ENCODE measurements at regions not wholly inside any gene's neighbourhood (a gene's known extent, or its start where the extent isn't known, plus 50 kb on each side); places are given as distances from the start of the nearest gene placed in this dataset.
A peak's percentile ranks its signal among the peaks of the same experiment; 100 is the strongest.

- H3K9me3 ChIP-seq (ENCODE audit: control insufficient read depth in 5 of 5, low read length in 5 of 5) = peaks cover 0 to 10% (median 4%) of the 10 kb centered on the region in 5 donors
Observed at GRCh38 chrX:10902001-10902400, 209.1 kb upstream of the HCCS start.

GRCh38 chrX:10903523-10903922 is 207.6 kb upstream of the HCCS start:
- Histone ChIP-seq H3K27me3 (ENCODE audit: control insufficient read depth in 5 of 5, insufficient read depth in 4 of 5, low read length in 5 of 5) (no peaks in the 10 kb centered on the region), H3K27ac (ENCODE audit: low read depth, low read length) (no peak overlapping the region), H3K9me3 (ENCODE audit: control insufficient read depth in 5 of 5, low read length in 5 of 5) (peaks cover 0 to 8% (median 4%) of the 10 kb centered on the region in 5 donors), H3K4me3 (ENCODE audit: low read depth in 1 of 5, low read length in 5 of 5) (no peak overlapping the region), H3K4me1 (ENCODE audit: control insufficient read depth in 5 of 5, insufficient read depth in 5 of 5, low read length in 5 of 5) (peaks cover 0 to 4% (median 0%) of the 10 kb centered on the region in 5 donors), H3K9ac (ENCODE audit: low read length in 5 of 5) (no peak overlapping the region), H3K36me3 (ENCODE audit: control insufficient read depth in 5 of 5, insufficient read depth in 5 of 5, low read length in 5 of 5) (no peaks in the 10 kb centered on the region)

More at GRCh38 chrX:10902001-10902400, 209.1 kb upstream of the HCCS start:
- Histone ChIP-seq H3K9ac (ENCODE audit: low read length in 5 of 5) (no peak overlapping the region), H3K36me3 (ENCODE audit: control insufficient read depth in 5 of 5, insufficient read depth in 5 of 5, low read length in 5 of 5) (no peaks in the 10 kb centered on the region), H3K4me3 (ENCODE audit: low read depth in 1 of 5, low read length in 5 of 5) (no peak overlapping the region), H3K27ac (ENCODE audit: low read depth, low read length) (no peak overlapping the region), H3K4me1 (ENCODE audit: control insufficient read depth in 5 of 5, insufficient read depth in 5 of 5, low read length in 5 of 5) (peaks cover 0 to 4% (median 0%) of the 10 kb centered on the region in 5 donors), H3K27me3 (ENCODE audit: control insufficient read depth in 5 of 5, insufficient read depth in 4 of 5, low read length in 5 of 5) (peaks cover 0 to 3% (median 0%) of the 10 kb centered on the region in 5 donors)

GRCh38 chrX:10904220-10904619 is 206.9 kb upstream of the HCCS start:
- H3K9ac ChIP-seq (ENCODE audit: low read length in 5 of 5) = no peak overlapping the region
- H3K9me3 ChIP-seq (ENCODE audit: control insufficient read depth in 5 of 5, low read length in 5 of 5) = peaks cover 0 to 8% (median 4%) of the 10 kb centered on the region in 5 donors
- H3K27me3 ChIP-seq (ENCODE audit: control insufficient read depth in 5 of 5, insufficient read depth in 4 of 5, low read length in 5 of 5) = no peaks in the 10 kb centered on the region
- H3K36me3 ChIP-seq (ENCODE audit: control insufficient read depth in 5 of 5, insufficient read depth in 5 of 5, low read length in 5 of 5) = no peaks in the 10 kb centered on the region
- peaks cover 0 to 4% (median 0%) of the 10 kb centered on the region in 5 donors for H3K4me1 ChIP-seq (ENCODE audit: control insufficient read depth in 5 of 5, insufficient read depth in 5 of 5, low read length in 5 of 5)
- no peak overlapping the region for H3K4me3 ChIP-seq (ENCODE audit: low read depth in 1 of 5, low read length in 5 of 5)
- H3K27ac ChIP-seq (ENCODE audit: low read depth, low read length) = no peak overlapping the region

GRCh38 chrX:10906866-10907265 is 204.3 kb upstream of the HCCS start:
- peaks cover 0 to 8% (median 4%) of the 10 kb centered on the region in 5 donors for H3K9me3 ChIP-seq (ENCODE audit: control insufficient read depth in 5 of 5, low read length in 5 of 5)
- H3K4me3 ChIP-seq (ENCODE audit: low read depth in 1 of 5, low read length in 5 of 5) = no peak overlapping the region
- no peaks in the 10 kb centered on the region for H3K36me3 ChIP-seq (ENCODE audit: control insufficient read depth in 5 of 5, insufficient read depth in 5 of 5, low read length in 5 of 5)
- H3K4me1 ChIP-seq (ENCODE audit: control insufficient read depth in 5 of 5, insufficient read depth in 5 of 5, low read length in 5 of 5) = peaks cover 0 to 4% (median 0%) of the 10 kb centered on the region in 5 donors
- no peak overlapping the region for H3K27ac ChIP-seq (ENCODE audit: low read depth, low read length)
- H3K27me3 ChIP-seq (ENCODE audit: control insufficient read depth in 5 of 5, insufficient read depth in 4 of 5, low read length in 5 of 5) = no peaks in the 10 kb centered on the region
- no peak overlapping the region for H3K9ac ChIP-seq (ENCODE audit: low read length in 5 of 5)

- Histone ChIP-seq H3K4me3 (ENCODE audit: low read depth in 1 of 5, low read length in 5 of 5) (no peak overlapping the region), H3K27ac (ENCODE audit: low read depth, low read length) (peak overlapping the region; percentile 58), H3K4me1 (ENCODE audit: control insufficient read depth in 5 of 5, insufficient read depth in 5 of 5, low read length in 5 of 5) (peaks cover 0 to 6% (median 0%) of the 10 kb centered on the region in 5 donors), H3K9me3 (ENCODE audit: control insufficient read depth in 5 of 5, low read length in 5 of 5) (no peaks in the 10 kb centered on the region), H3K9ac (ENCODE audit: low read length in 5 of 5) (no peak overlapping the region), H3K36me3 (ENCODE audit: control insufficient read depth in 5 of 5, insufficient read depth in 5 of 5, low read length in 5 of 5) (no peaks in the 10 kb centered on the region), H3K27me3 (ENCODE audit: control insufficient read depth in 5 of 5, insufficient read depth in 4 of 5, low read length in 5 of 5) (no peaks in the 10 kb centered on the region)
Observed at GRCh38 chrX:10922159-10922558, 189.0 kb upstream of the HCCS start.

- no peak overlapping the region for H3K9ac ChIP-seq (ENCODE audit: low read length in 5 of 5)
- peaks cover 0 to 5% (median 0%) of the 10 kb centered on the region in 5 donors for H3K9me3 ChIP-seq (ENCODE audit: control insufficient read depth in 5 of 5, low read length in 5 of 5)
- H3K4me3 ChIP-seq (ENCODE audit: low read depth in 1 of 5, low read length in 5 of 5) = no peak overlapping the region
- H3K4me1 ChIP-seq (ENCODE audit: control insufficient read depth in 5 of 5, insufficient read depth in 5 of 5, low read length in 5 of 5) = peaks cover 0 to 6% (median 0%) of the 10 kb centered on the region in 5 donors
- H3K27me3 ChIP-seq (ENCODE audit: control insufficient read depth in 5 of 5, insufficient read depth in 4 of 5, low read length in 5 of 5) = no peaks in the 10 kb centered on the region
- H3K36me3 ChIP-seq (ENCODE audit: control insufficient read depth in 5 of 5, insufficient read depth in 5 of 5, low read length in 5 of 5) = no peaks in the 10 kb centered on the region
- H3K27ac ChIP-seq (ENCODE audit: low read depth, low read length) = peak overlapping the region; percentile 58
Observed at GRCh38 chrX:10922835-10923234, 188.3 kb upstream of the HCCS start.

- Histone ChIP-seq H3K4me3 (ENCODE audit: low read depth in 1 of 5, low read length in 5 of 5) (no peak overlapping the region), H3K4me1 (ENCODE audit: control insufficient read depth in 5 of 5, insufficient read depth in 5 of 5, low read length in 5 of 5) (peaks cover 0 to 6% (median 0%) of the 10 kb centered on the region in 5 donors), H3K27ac (ENCODE audit: low read depth, low read length) (peak overlapping the region; percentile 58), H3K27me3 (ENCODE audit: control insufficient read depth in 5 of 5, insufficient read depth in 4 of 5, low read length in 5 of 5) (no peaks in the 10 kb centered on the region), H3K36me3 (ENCODE audit: control insufficient read depth in 5 of 5, insufficient read depth in 5 of 5, low read length in 5 of 5) (no peaks in the 10 kb centered on the region), H3K9ac (ENCODE audit: low read length in 5 of 5) (no peak overlapping the region), H3K9me3 (ENCODE audit: control insufficient read depth in 5 of 5, low read length in 5 of 5) (peaks cover 0 to 5% (median 3%) of the 10 kb centered on the region in 5 donors)
Observed at GRCh38 chrX:10923466-10923865, 187.7 kb upstream of the HCCS start.

- no peaks in the 10 kb centered on the region for H3K36me3 ChIP-seq (ENCODE audit: control insufficient read depth in 5 of 5, insufficient read depth in 5 of 5, low read length in 5 of 5)
- peaks cover 0 to 10% (median 4%) of the 10 kb centered on the region in 5 donors for H3K9me3 ChIP-seq (ENCODE audit: control insufficient read depth in 5 of 5, low read length in 5 of 5)
- H3K27me3 ChIP-seq (ENCODE audit: control insufficient read depth in 5 of 5, insufficient read depth in 4 of 5, low read length in 5 of 5) = no peaks in the 10 kb centered on the region
- H3K9ac ChIP-seq (ENCODE audit: low read length in 5 of 5) = no peak overlapping the region
- no peak overlapping the region for H3K4me3 ChIP-seq (ENCODE audit: low read depth in 1 of 5, low read length in 5 of 5)
- peaks cover 0 to 6% (median 0%) of the 10 kb centered on the region in 5 donors for H3K4me1 ChIP-seq (ENCODE audit: control insufficient read depth in 5 of 5, insufficient read depth in 5 of 5, low read length in 5 of 5)
- no peak overlapping the region for H3K27ac ChIP-seq (ENCODE audit: low read depth, low read length)
Observed at GRCh38 chrX:10926404-10926803, 184.7 kb upstream of the HCCS start.

GRCh38 chrX:10926891-10927290 is 184.2 kb upstream of the HCCS start:
- H3K27ac ChIP-seq (ENCODE audit: low read depth, low read length) = no peak overlapping the region
- no peaks in the 10 kb centered on the region for H3K36me3 ChIP-seq (ENCODE audit: control insufficient read depth in 5 of 5, insufficient read depth in 5 of 5, low read length in 5 of 5)
- no peak overlapping the region for H3K9ac ChIP-seq (ENCODE audit: low read length in 5 of 5)
- no peaks in the 10 kb centered on the region for H3K27me3 ChIP-seq (ENCODE audit: control insufficient read depth in 5 of 5, insufficient read depth in 4 of 5, low read length in 5 of 5)
- no peak overlapping the region for H3K4me3 ChIP-seq (ENCODE audit: low read depth in 1 of 5, low read length in 5 of 5)
- peaks cover 0 to 10% (median 4%) of the 10 kb centered on the region in 5 donors for H3K9me3 ChIP-seq (ENCODE audit: control insufficient read depth in 5 of 5, low read length in 5 of 5)
- peaks cover 0 to 6% (median 0%) of the 10 kb centered on the region in 5 donors for H3K4me1 ChIP-seq (ENCODE audit: control insufficient read depth in 5 of 5, insufficient read depth in 5 of 5, low read length in 5 of 5)

GRCh38 chrX:10929747-10930146 is 181.4 kb upstream of the HCCS start:
- H3K36me3 ChIP-seq (ENCODE audit: control insufficient read depth in 5 of 5, insufficient read depth in 5 of 5, low read length in 5 of 5) = no peaks in the 10 kb centered on the region
- peaks cover 0 to 10% (median 4%) of the 10 kb centered on the region in 5 donors for H3K9me3 ChIP-seq (ENCODE audit: control insufficient read depth in 5 of 5, low read length in 5 of 5)
- no peak overlapping the region for H3K27ac ChIP-seq (ENCODE audit: low read depth, low read length)
- no peaks in the 10 kb centered on the region for H3K4me1 ChIP-seq (ENCODE audit: control insufficient read depth in 5 of 5, insufficient read depth in 5 of 5, low read length in 5 of 5)
- H3K27me3 ChIP-seq (ENCODE audit: control insufficient read depth in 5 of 5, insufficient read depth in 4 of 5, low read length in 5 of 5) = no peaks in the 10 kb centered on the region
- no peak overlapping the region for H3K4me3 ChIP-seq (ENCODE audit: low read depth in 1 of 5, low read length in 5 of 5)
- H3K9ac ChIP-seq (ENCODE audit: low read length in 5 of 5) = no peak overlapping the region

All from subcutaneous abdominal adipose tissue (tissue), 5 donors.